Activated T-cell treated with anti-CD3 and anti-CD28 coated beads, Interleukin-2, amount 50 U/mL, for 48 hours (primary cell): ENCODE measurements at regions not wholly inside any gene's neighbourhood (a gene's known extent, or its start where the extent isn't known, plus 50 kb on each side); places are given as distances from the start of the nearest gene placed in this dataset.
A peak's percentile ranks its signal among the peaks of the same experiment; 100 is the strongest.
"Not testable (repeated sequence)": the region's sequence is repeated elsewhere in the genome, so short reads cannot be mapped to it uniquely, and the experiment has no call there.

Experiments
- DNase-seq, 2 experiments: peaks; one replicate each; pipeline ENCODE4 v3.0.0-alpha.2; 2020

- no peak for DNase-seq
Measured at GRCh38 chr19:28655054-28655453, 557.9 kb downstream of the UQCRFS1 start.

- DNase-seq, result no peak
Measured at GRCh38 chr19:28652765-28653164, 560.2 kb downstream of the UQCRFS1 start.

GRCh38 chr19:28646629-28647028 lies 566.3 kb downstream of the UQCRFS1 start:
- no peak for DNase-seq

- DNase-seq, result no peak
Measured at GRCh38 chr19:28644169-28644775, 568.7 kb downstream of the UQCRFS1 start.

- DNase-seq, result no peak
Measured at GRCh38 chr19:28642787-28643683, 569.9 kb downstream of the UQCRFS1 start.

- DNase-seq, result no peak
Measured at GRCh38 chr19:28641395-28641794, 571.6 kb downstream of the UQCRFS1 start.

GRCh38 chr19:28640506-28640905 lies 572.4 kb downstream of the UQCRFS1 start:
- no peak for DNase-seq

GRCh38 chr19:28638445-28638844 lies 574.5 kb downstream of the UQCRFS1 start:
- no peak for DNase-seq

- no peak for DNase-seq
Measured at GRCh38 chr19:28636706-28637105, 576.2 kb downstream of the UQCRFS1 start.

GRCh38 chr19:28636016-28636629 lies 576.8 kb downstream of the UQCRFS1 start:
- DNase-seq, result no peak

GRCh38 chr19:28634837-28635236 lies 578.1 kb downstream of the UQCRFS1 start:
- DNase-seq, result no peak

- DNase-seq, result no peak
Measured at GRCh38 chr19:28634019-28634328, 579.0 kb downstream of the UQCRFS1 start.

GRCh38 chr19:28633319-28634018 lies 579.5 kb downstream of the UQCRFS1 start:
- peak; percentile 54 to 64 for DNase-seq

GRCh38 chr19:28632371-28633080 lies 580.4 kb downstream of the UQCRFS1 start:
- DNase-seq, result no peak

- no peak for DNase-seq
Measured at GRCh38 chr19:28631961-28632360, 581.0 kb downstream of the UQCRFS1 start.

GRCh38 chr19:28627669-28628068 lies 585.3 kb downstream of the UQCRFS1 start:
- DNase-seq, result no peak

- DNase-seq, result not testable (repeated sequence)
Measured at GRCh38 chr19:28626407-28626806, 586.5 kb downstream of the UQCRFS1 start.

- DNase-seq, result no peak
Measured at GRCh38 chr19:28619816-28620429, 593.0 kb downstream of the UQCRFS1 start.

- DNase-seq, result no peak
Measured at GRCh38 chr19:28618504-28618903, 594.4 kb downstream of the UQCRFS1 start.

- no peak for DNase-seq
Measured at GRCh38 chr19:28615966-28616365, 597.0 kb downstream of the UQCRFS1 start.

- DNase-seq, result no peak
Measured at GRCh38 chr19:28615546-28615916, 597.4 kb downstream of the UQCRFS1 start.
